Epithelial cell of proximal tubule (primary cell): ENCODE measurements at regions not wholly inside any gene's neighbourhood (a gene's known extent, or its start where the extent isn't known, plus 50 kb on each side); places are given as distances from the start of the nearest gene placed in this dataset.

Source experiments
- DNase-seq: peaks from one replicate; pipeline ENCODE4 v3.0.0-alpha.2; 2011; ENCODE audit warnings: low read depth
- H3K4me3 ChIP-seq: 2 replicates; pipeline ENCODE4 v1.5.1; 2011; ENCODE audit warnings: low read depth, mild to moderate bottlenecking, low read length
- TF ChIP-seq, protein P1 (sequence below): conservative IDR thresholded peaks from 2 replicates; pipeline ENCODE4 v1.5.1; 2012; ENCODE audit warnings: low read depth, mild to moderate bottlenecking, low read length

DNA sequence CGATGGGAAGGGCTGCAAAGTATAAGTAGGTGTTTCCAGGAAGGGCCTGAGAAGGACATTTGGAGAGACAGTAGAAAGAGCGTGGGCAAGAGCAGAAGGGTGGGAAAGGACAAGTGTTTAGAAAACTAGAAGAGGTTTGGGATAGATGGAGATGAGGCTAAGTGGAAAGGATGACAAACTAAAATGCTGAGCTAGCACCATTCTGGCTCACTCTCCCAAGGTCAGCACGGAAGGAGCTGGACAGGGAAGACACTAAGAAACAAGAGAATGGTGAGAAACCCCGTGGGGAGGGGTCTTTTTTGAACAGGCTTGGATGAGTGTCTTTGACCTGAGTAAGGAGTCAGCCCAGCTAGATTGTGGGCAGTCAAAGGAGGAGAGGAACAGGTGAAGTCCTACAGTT lies 286.0 kb downstream of the CDK5RAP2 start:
- TF ChIP-seq, protein P1, sequence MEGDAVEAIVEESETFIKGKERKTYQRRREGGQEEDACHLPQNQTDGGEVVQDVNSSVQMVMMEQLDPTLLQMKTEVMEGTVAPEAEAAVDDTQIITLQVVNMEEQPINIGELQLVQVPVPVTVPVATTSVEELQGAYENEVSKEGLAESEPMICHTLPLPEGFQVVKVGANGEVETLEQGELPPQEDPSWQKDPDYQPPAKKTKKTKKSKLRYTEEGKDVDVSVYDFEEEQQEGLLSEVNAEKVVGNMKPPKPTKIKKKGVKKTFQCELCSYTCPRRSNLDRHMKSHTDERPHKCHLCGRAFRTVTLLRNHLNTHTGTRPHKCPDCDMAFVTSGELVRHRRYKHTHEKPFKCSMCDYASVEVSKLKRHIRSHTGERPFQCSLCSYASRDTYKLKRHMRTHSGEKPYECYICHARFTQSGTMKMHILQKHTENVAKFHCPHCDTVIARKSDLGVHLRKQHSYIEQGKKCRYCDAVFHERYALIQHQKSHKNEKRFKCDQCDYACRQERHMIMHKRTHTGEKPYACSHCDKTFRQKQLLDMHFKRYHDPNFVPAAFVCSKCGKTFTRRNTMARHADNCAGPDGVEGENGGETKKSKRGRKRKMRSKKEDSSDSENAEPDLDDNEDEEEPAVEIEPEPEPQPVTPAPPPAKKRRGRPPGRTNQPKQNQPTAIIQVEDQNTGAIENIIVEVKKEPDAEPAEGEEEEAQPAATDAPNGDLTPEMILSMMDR, result no peak

GRCh38 chr9:120292606-120293005 lies 287.4 kb downstream of the CDK5RAP2 start:
- DNase-seq, result no peak
- TF ChIP-seq, protein P1, result no peak

More for the DNA sequence above, 286.0 kb downstream of the CDK5RAP2 start:
- DNase-seq, result no peak
- no peak overlapping the region for H3K4me3 ChIP-seq

GRCh38 chr9:120291050-120291449 lies 288.9 kb downstream of the CDK5RAP2 start:
- TF ChIP-seq, protein P1, result no peak
- H3K4me3 ChIP-seq, result no peak overlapping the region
- DNase-seq, result no peak

More at GRCh38 chr9:120292606-120293005, 287.4 kb downstream of the CDK5RAP2 start:
- H3K4me3 ChIP-seq, result no peak overlapping the region

GRCh38 chr9:120289990-120290975 lies 289.7 kb downstream of the CDK5RAP2 start:
- no peak for DNase-seq
- no peak overlapping the region for H3K4me3 ChIP-seq
- TF ChIP-seq, protein P1, result no peak

GRCh38 chr9:120289098-120289497 lies 290.9 kb downstream of the CDK5RAP2 start:
- DNase-seq, result no peak
- TF ChIP-seq, protein P1, result no peak
- no peak overlapping the region for H3K4me3 ChIP-seq

DNA sequence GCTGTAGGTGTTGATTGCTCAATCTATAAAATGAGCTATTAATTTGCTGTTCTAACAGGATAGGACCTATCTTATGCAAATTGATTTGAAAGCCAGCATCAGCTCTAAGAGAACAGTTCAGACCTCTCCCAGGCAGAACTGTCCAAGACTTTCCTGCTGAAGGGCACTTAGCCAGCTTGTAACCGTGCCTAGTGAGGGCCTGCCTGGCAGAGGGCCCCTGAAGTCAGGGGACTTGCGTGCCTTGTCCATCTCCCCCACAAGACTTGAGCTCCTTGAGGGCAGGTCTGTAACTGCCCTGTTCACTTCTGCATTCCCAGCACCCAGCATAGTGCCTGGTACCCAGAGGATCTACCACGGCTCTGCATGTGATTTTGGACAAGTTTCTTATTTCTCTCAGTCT lies 293.4 kb downstream of the CDK5RAP2 start:
- TF ChIP-seq, protein P1, result no peak
- no peak for DNase-seq
- H3K4me3 ChIP-seq, result no peak overlapping the region
